HCT116 (cell line): ENCODE measurements at regions not wholly inside any gene's neighbourhood (a gene's known extent, or its start where the extent isn't known, plus 50 kb on each side); places are given as distances from the start of the nearest gene placed in this dataset.

Experiments used
- ATAC-seq: fragments of 200-7000 bp; cut with Tn5 transposase; 2 replicates; pipeline ENCODE4 v1.9.1; 2020; ENCODE audit warnings: mild to moderate bottlenecking, moderate library complexity
- BruUV-seq: library from RNA; stranded (reverse); fragments of 400-500 nt; replicated peaks from 2 replicates; lab custom pipeline; 2021; lab: Mats Ljungman, UMichigan
- CTCF ChIA-PET: fragments of 300-600 bp; sonication (Branson Sonifier 250); formaldehyde crosslinking; loops from one replicate; lab custom pipeline; 2021; ENCODE audit warnings: antibody characterized with exemption; lab: Charles Lee
- POLR2A ChIA-PET: fragments of 300-600, 350-600 bp; sonication (Branson Sonifier 250); formaldehyde crosslinking; loops from one replicate; lab custom pipeline; 2021; ENCODE audit warnings: antibody characterized with exemption; lab: Charles Lee
- RAD21 ChIA-PET, 2 experiments: fragments of 300-600 bp; sonication (Branson Sonifier 250); formaldehyde crosslinking; loops; one replicate each; lab custom pipeline; 2023; ENCODE audit warnings: low total read pairs in 2 of 2; ENCODE audit not compliant: uncharacterized antibody in 2 of 2, unreplicated experiment in 2 of 2, low non-redundant PET in 1 of 2; lab: Charles Lee
- DNase-seq: peaks from one replicate; pipeline ENCODE4 v3.0.0-alpha.2; 2010; ENCODE audit warnings: low read depth, low spot score
- H2AFZ ChIP-seq: fragments of 200-600 bp; shearing (Covaris generic), sonication (generic); 2 replicates; pipeline ENCODE4 v1.6.1; 2017; ENCODE audit warnings: low read depth, mixed run types, mixed read lengths, antibody characterized with exemption, low read length; ENCODE audit not compliant: poor library complexity, severe bottlenecking
- H3K27ac ChIP-seq: 2 replicates; pipeline ENCODE4 v1.5.1; 2012; ENCODE audit warnings: low read depth, low read length
- H3K27me3 ChIP-seq: fragments of 200-600 bp; sonication (generic); 2 replicates; pipeline ENCODE4 v1.6.1; 2016; ENCODE audit warnings: mixed run types, low read length, mixed read lengths; ENCODE audit not compliant: insufficient read depth
- H3K36me3 ChIP-seq, 2 experiments: fragments of 200-500 bp in 1 of 2; fragments of 200-600 bp in 1 of 2; sonication (Bioruptor generic) in 1 of 2; sonication (generic) in 1 of 2; 2 replicates each; pipeline versions ENCODE4 v1.5.1 to v1.6.1; 2014 to 2016; ENCODE audit warnings: low read length in 2 of 2, inconsistent platforms in 1 of 2, mixed read lengths in 1 of 2, mixed run types in 1 of 2; ENCODE audit not compliant: insufficient read depth in 2 of 2, control insufficient read depth in 1 of 2
- H3K4me1 ChIP-seq, 2 experiments: fragments of 200-600 bp in 1 of 2; sonication (generic) in 1 of 2; 2 replicates each; pipeline versions ENCODE4 v1.5.1 to v1.6.1; 2012 to 2017; ENCODE audit warnings: low read length in 2 of 2, inconsistent platforms in 1 of 2, mild to moderate bottlenecking in 1 of 2, mixed read lengths in 1 of 2, mixed run types in 1 of 2, moderate library complexity in 1 of 2; ENCODE audit not compliant: insufficient read depth in 2 of 2, control insufficient read depth in 1 of 2
- H3K4me2 ChIP-seq: fragments of 200-600 bp; sonication (generic); 2 replicates; pipeline ENCODE4 v1.6.1; 2017; ENCODE audit warnings: mixed run types, low read length, mixed read lengths
- H3K4me3 ChIP-seq, 2 experiments: fragments of 200-600 bp in 1 of 2; sonication (generic) in 1 of 2; replicated peaks in 1 of 2; 2 replicates each; pipeline ENCODE4 v1.5.1; 2011 to 2016; ENCODE audit warnings: low read length in 2 of 2, control low read depth in 1 of 2, low read depth in 1 of 2, mild to moderate bottlenecking in 1 of 2, mixed read lengths in 1 of 2, mixed run types in 1 of 2
- H3K79me2 ChIP-seq: fragments of 200-600 bp; sonication (generic); 2 replicates; pipeline ENCODE4 v1.6.1; 2017; ENCODE audit warnings: mild to moderate bottlenecking, mixed run types, low read length, moderate library complexity, mixed read lengths; ENCODE audit not compliant: insufficient read depth
- H3K9ac ChIP-seq: fragments of 200-600 bp; sonication (generic); 2 replicates; pipeline ENCODE4 v1.6.1; 2016; ENCODE audit warnings: low read length, mixed read lengths
- H3K9me2 ChIP-seq: fragments of 200-600 bp; sonication (generic), shearing (Covaris generic); 2 replicates; pipeline ENCODE4 v1.6.1; 2017; ENCODE audit warnings: mixed run types, mild to moderate bottlenecking, moderate library complexity; ENCODE audit not compliant: insufficient read depth
- H3K9me3 ChIP-seq, 2 experiments: fragments of 200-500 bp in 1 of 2; fragments of 200-600 bp in 1 of 2; sonication (Bioruptor generic) in 1 of 2; sonication (generic) in 1 of 2; 2 replicates each; pipeline ENCODE4 v1.6.1; 2014 to 2017; ENCODE audit warnings: low read length in 2 of 2, mixed read lengths in 2 of 2, inconsistent platforms in 1 of 2, low read depth in 1 of 2, mild to moderate bottlenecking in 1 of 2, mixed run types in 1 of 2, moderate library complexity in 1 of 2; ENCODE audit not compliant: control insufficient read depth in 1 of 2, insufficient read depth in 1 of 2
- H4K20me1 ChIP-seq: fragments of 200-600 bp; sonication (generic), shearing (Covaris generic); 2 replicates; pipeline ENCODE4 v1.6.1; 2017; ENCODE audit warnings: mixed run types, mild to moderate bottlenecking, moderate library complexity; ENCODE audit not compliant: insufficient read depth
- CEBPB ChIP-seq: IDR thresholded peaks from 2 replicates; pipeline ENCODE4 v1.6.1; 2012; ENCODE audit warnings: low read depth
- EGR1 ChIP-seq: IDR thresholded peaks from 2 replicates; pipeline ENCODE4 v1.6.1; 2012; ENCODE audit warnings: low read depth
- EZH2 ChIP-seq: fragments of 200-600 bp; sonication (generic); IDR thresholded peaks from 2 replicates; pipeline ENCODE4 v1.6.1; 2017; ENCODE audit warnings: antibody characterized with exemption, mixed run types
- FOSL1 ChIP-seq: IDR thresholded peaks from 2 replicates; pipeline ENCODE4 v1.6.1; 2012; ENCODE audit warnings: low read depth
- JUND ChIP-seq: IDR thresholded peaks from 2 replicates; pipeline ENCODE4 v1.6.1; 2012
- POLR2A ChIP-seq: IDR thresholded peaks from 2 replicates; pipeline ENCODE4 v1.7.0; 2011; ENCODE audit warnings: borderline replicate concordance; ENCODE audit not compliant: insufficient read depth, insufficient read length; ENCODE audit errors: extremely low read depth
- SIN3A ChIP-seq: IDR thresholded peaks from 2 replicates; pipeline ENCODE4 v1.6.1; 2012; ENCODE audit warnings: low read depth
- TCF7L2 ChIP-seq: IDR thresholded peaks from 2 replicates; pipeline ENCODE4 v1.7.0; 2011; ENCODE audit warnings: borderline replicate concordance, inconsistent platforms; ENCODE audit not compliant: insufficient read depth, insufficient read length; ENCODE audit errors: extremely low read depth
- YY1 ChIP-seq: IDR thresholded peaks from 2 replicates; pipeline ENCODE4 v1.6.1; 2011; ENCODE audit warnings: low read length, low read depth, moderate library complexity, mild to moderate bottlenecking; ENCODE audit not compliant: insufficient replicate concordance; ENCODE audit errors: extremely low read depth
- ZFX ChIP-seq: fragments of 450-650 bp; IDR thresholded peaks from 2 replicates; pipeline ENCODE4 v1.6.1; 2017
- intact Hi-C: fragments of 100-400 bp; cut with micrococcal nuclease; formaldehyde crosslinking; loops from 2 replicates; pipeline ENCODE4 v1.10.0; 2022
- TF ChIP-seq, protein P1 (sequence below): IDR thresholded peaks from 2 replicates; pipeline ENCODE4 v1.6.1; 2012

GRCh38 chr2:118268268-118268667, 180.0 kb downstream of the INSIG2 start:
- peaks cover 4% of the 10 kb centered on the region in 2 experiments; a peak in 2 of 4 replicates for H3K4me1 ChIP-seq
- no peaks in the 10 kb centered on the region for H4K20me1 ChIP-seq
- H3K27me3 ChIP-seq: no peaks in the 10 kb centered on the region; the same call in 1 of the 2 replicates
- no peaks in the 10 kb centered on the region for H3K79me2 ChIP-seq
- no peaks in the 10 kb centered on the region for H3K36me3 ChIP-seq
- no peak overlapping the region for H3K4me2 ChIP-seq
- CTCF ChIA-PET: no interaction called here
- ATAC-seq (no peak), DNase-seq (no peak)
- H3K27ac ChIP-seq: no peak overlapping the region
- RAD21 ChIA-PET: no interaction called here
- no peak overlapping the region for H2AFZ ChIP-seq
- no TSS peak for BruUV-seq
- POLR2A ChIA-PET: no interaction called here
- no peak overlapping the region for H3K9ac ChIP-seq
- intact Hi-C loops: no loop called here
- no peaks in the 10 kb centered on the region for H3K9me2 ChIP-seq
- no peak overlapping the region for H3K4me3 ChIP-seq
- no peaks in the 10 kb centered on the region for H3K9me3 ChIP-seq
- TF ChIP-seq JUND (no peak), YY1 (no peak), TCF7L2 (no peak), EGR1 (no peak), ZFX (no peak), POLR2A (no peak), SIN3A (no peak), FOSL1 (no peak), EZH2 (no peak)
- TF ChIP-seq, protein P1, sequence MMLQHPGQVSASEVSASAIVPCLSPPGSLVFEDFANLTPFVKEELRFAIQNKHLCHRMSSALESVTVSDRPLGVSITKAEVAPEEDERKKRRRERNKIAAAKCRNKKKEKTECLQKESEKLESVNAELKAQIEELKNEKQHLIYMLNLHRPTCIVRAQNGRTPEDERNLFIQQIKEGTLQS: no peak

- intact Hi-C loops: no loop called here
- H2AFZ ChIP-seq: no peak overlapping the region
- H3K79me2 ChIP-seq: no peaks in the 10 kb centered on the region
- H3K9ac ChIP-seq: no peak overlapping the region
- ATAC-seq: no peak
- H3K4me1 ChIP-seq: peaks cover 4% of the 10 kb centered on the region in 2 experiments; a peak in 2 of 4 replicates
- TF ChIP-seq ZFX: no peak
- TF ChIP-seq CEBPB: no peak
- no peak for TF ChIP-seq YY1
- TF ChIP-seq FOSL1: no peak
- H4K20me1 ChIP-seq: no peaks in the 10 kb centered on the region
- RAD21 ChIA-PET: no interaction called here
- no peak overlapping the region for H3K27ac ChIP-seq
- no peak overlapping the region for H3K4me2 ChIP-seq
- no TSS peak for BruUV-seq
- H3K9me2 ChIP-seq: no peaks in the 10 kb centered on the region
- CTCF ChIA-PET: no interaction called here
- H3K27me3 ChIP-seq: no peaks in the 10 kb centered on the region
- POLR2A ChIA-PET: no interaction called here
- no peaks in the 10 kb centered on the region for H3K9me3 ChIP-seq
- no peaks in the 10 kb centered on the region for H3K36me3 ChIP-seq
- H3K4me3 ChIP-seq: no peak overlapping the region
- no peak for DNase-seq
Observed at GRCh38 chr2:118265873-118266455, 177.7 kb downstream of the INSIG2 start.
